Mesothelial cell of epicardium (in vitro differentiated cells): ENCODE measurements at regions not wholly inside any gene's neighbourhood (a gene's known extent, or its start where the extent isn't known, plus 50 kb on each side); places are given as distances from the start of the nearest gene placed in this dataset.

Source experiments
- DNase-seq, 2 experiments: peaks; one replicate each; pipeline ENCODE4 v3.0.0; 2021; ENCODE audit warnings: low spot score in 2 of 2; ENCODE audit not compliant: unreplicated experiment in 2 of 2
- H3K27ac Mint-ChIP-seq: 2 replicates; pipeline ENCODE4 v1.8.0; 2021; ENCODE audit warnings: mixed read lengths
- H3K27me3 Mint-ChIP-seq: 2 replicates; pipeline ENCODE4 v1.8.0; 2021; ENCODE audit warnings: low read depth, mixed read lengths
- H3K36me3 Mint-ChIP-seq: 2 replicates; pipeline ENCODE4 v1.8.0; 2021; ENCODE audit warnings: mixed read lengths
- H3K4me1 Mint-ChIP-seq: 2 replicates; pipeline ENCODE4 v1.8.0; 2021; ENCODE audit warnings: mixed read lengths
- H3K4me3 Mint-ChIP-seq: 2 replicates; pipeline ENCODE4 v1.8.0; 2021; ENCODE audit warnings: mild to moderate bottlenecking, moderate library complexity, mixed read lengths
- H3K9me3 Mint-ChIP-seq: 2 replicates; pipeline ENCODE4 v1.8.0; 2021; ENCODE audit warnings: mixed read lengths
- CTCF ChIP-seq: fragments of 200-600 bp; sonication (generic); IDR thresholded peaks from one replicate; pipeline ENCODE4 v1.5.0; 2021; ENCODE audit warnings: antibody characterized with exemption; ENCODE audit not compliant: unreplicated experiment

DNA sequence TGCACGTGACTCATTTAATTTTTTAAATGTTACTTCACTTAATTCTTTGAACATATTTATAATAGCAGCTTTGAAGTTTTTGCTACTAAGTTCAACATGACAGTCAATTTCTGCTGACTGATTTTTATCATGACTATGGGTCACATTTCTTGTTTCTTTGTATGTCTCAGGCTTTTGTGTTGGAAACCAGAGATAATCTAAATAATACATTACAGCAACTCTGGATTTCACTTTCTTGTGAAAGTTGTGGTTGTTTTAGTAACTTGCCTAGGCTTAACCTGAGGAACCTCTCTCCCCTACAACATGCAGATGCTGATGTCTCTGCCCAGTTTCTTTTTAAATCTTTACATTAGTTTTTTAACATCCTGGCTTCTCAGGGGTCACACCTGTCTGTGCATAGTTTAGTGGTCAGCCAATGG lies 180.8 kb downstream of the CCDC71L start:
- no peak for DNase-seq
- no peaks in the 10 kb centered on the region for H3K36me3 Mint-ChIP-seq
- peaks cover 4% of the 10 kb centered on the region for H3K4me1 Mint-ChIP-seq
- H3K27me3 Mint-ChIP-seq: no peaks in the 10 kb centered on the region
- peaks cover 20% of the 10 kb centered on the region for H3K9me3 Mint-ChIP-seq
- no peak overlapping the region for H3K27ac Mint-ChIP-seq
- no peak for TF ChIP-seq CTCF
- no peak overlapping the region for H3K4me3 Mint-ChIP-seq

DNA sequence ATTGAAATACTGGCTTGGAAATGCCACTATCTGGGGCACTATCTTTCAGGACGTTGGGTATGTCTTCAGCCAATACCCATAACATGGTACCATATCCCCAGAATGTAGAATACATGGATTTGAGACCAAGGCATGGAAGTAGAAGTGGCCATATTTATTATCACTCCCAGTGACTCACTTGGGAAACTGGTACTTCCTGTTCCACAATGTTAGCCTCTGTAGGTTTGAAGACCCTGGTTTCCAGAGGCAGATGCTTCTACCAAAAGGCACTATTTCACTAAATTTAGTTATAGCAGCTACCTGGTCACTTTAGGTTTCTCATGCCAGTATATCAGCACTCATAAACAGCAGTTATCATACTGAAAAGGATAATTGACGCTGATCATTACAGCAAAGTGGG lies 184.2 kb downstream of the CCDC71L start:
- no peak for TF ChIP-seq CTCF
- Mint-ChIP-seq H3K9me3 (peaks cover 13% of the 10 kb centered on the region), H3K27me3 (no peaks in the 10 kb centered on the region), H3K4me3 (no peak overlapping the region), H3K27ac (no peak overlapping the region), H3K36me3 (no peaks in the 10 kb centered on the region), H3K4me1 (no peaks in the 10 kb centered on the region)
- no peak for DNase-seq

- H3K27ac Mint-ChIP-seq: no peak overlapping the region
- no peak for TF ChIP-seq CTCF
- H3K36me3 Mint-ChIP-seq: no peaks in the 10 kb centered on the region
- no peak overlapping the region for H3K4me3 Mint-ChIP-seq
- no peaks in the 10 kb centered on the region for H3K27me3 Mint-ChIP-seq
- no peaks in the 10 kb centered on the region for H3K4me1 Mint-ChIP-seq
- DNase-seq: no peak
- H3K9me3 Mint-ChIP-seq: no peaks in the 10 kb centered on the region
Observed at GRCh38 chr7:106472741-106473140, 188.0 kb upstream of the NAMPT start.

DNA sequence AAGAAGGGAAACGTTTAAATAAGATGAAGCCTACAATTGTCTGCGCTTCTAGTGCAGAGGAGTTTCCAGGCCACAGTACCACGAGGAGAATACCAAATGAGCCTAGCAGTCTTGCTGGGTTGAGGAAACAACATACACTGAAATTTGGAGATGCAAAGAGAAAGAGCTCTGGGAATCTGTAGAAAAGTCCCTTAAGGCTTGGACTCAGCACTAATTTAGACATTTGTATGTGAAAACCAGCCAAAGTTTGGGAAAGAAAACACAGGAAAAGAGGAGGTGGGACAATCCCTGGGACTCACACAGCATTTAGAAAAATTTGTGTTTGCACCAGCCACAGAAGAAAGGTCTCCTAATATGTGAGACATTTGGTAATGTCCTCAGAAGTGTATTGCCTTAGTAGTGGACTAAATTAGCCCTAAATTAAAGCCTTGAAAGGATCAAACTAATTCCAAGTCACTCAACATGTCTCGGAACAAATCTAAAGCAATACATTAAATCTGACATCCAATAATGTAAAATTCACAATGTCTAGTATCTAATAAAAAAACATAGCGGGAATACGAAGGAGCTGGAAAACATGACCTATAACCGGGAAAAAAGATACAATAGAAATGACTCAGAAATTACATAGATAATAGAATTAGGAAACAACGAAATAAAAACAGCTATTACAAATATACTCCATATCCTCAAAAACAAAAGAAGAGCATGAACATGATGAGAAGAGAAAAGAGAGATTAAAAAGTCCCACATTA lies 187.1 kb upstream of the NAMPT start:
- no peak for DNase-seq
- TF ChIP-seq CTCF: no peak
- Mint-ChIP-seq H3K9me3 (no peaks in the 10 kb centered on the region), H3K27me3 (no peaks in the 10 kb centered on the region), H3K4me1 (no peaks in the 10 kb centered on the region), H3K36me3 (no peaks in the 10 kb centered on the region), H3K4me3 (no peak overlapping the region), H3K27ac (no peak overlapping the region)

- TF ChIP-seq CTCF: no peak
- no peaks in the 10 kb centered on the region for H3K9me3 Mint-ChIP-seq
- no peaks in the 10 kb centered on the region for H3K27me3 Mint-ChIP-seq
- no peaks in the 10 kb centered on the region for H3K36me3 Mint-ChIP-seq
- no peak for DNase-seq
- H3K4me3 Mint-ChIP-seq: no peak overlapping the region
- H3K4me1 Mint-ChIP-seq: no peaks in the 10 kb centered on the region
- H3K27ac Mint-ChIP-seq: no peak overlapping the region
Observed at GRCh38 chr7:106471021-106471420, 186.2 kb upstream of the NAMPT start.

- TF ChIP-seq CTCF: no peak
- no peak for DNase-seq
- H3K4me1 Mint-ChIP-seq: peaks cover 4% of the 10 kb centered on the region
- H3K9me3 Mint-ChIP-seq: no peaks in the 10 kb centered on the region
- H3K36me3 Mint-ChIP-seq: no peaks in the 10 kb centered on the region
- no peak overlapping the region for H3K4me3 Mint-ChIP-seq
- H3K27ac Mint-ChIP-seq: no peak overlapping the region
- H3K27me3 Mint-ChIP-seq: no peaks in the 10 kb centered on the region
Observed at GRCh38 chr7:106466867-106467266, 182.1 kb upstream of the NAMPT start.
